GM21423 (cell line): ENCODE measurements at regions not wholly inside any gene's neighbourhood (a gene's known extent, or its start where the extent isn't known, plus 50 kb on each side); places are given as distances from the start of the nearest gene placed in this dataset.

Experiments
- ATAC-seq: cut with Tn5 transposase; IDR thresholded peaks from one replicate; pipeline ENCODE4 v1.9.1; 2021; ENCODE audit warnings: mild to moderate bottlenecking, moderate library complexity; ENCODE audit not compliant: unreplicated experiment

DNA sequence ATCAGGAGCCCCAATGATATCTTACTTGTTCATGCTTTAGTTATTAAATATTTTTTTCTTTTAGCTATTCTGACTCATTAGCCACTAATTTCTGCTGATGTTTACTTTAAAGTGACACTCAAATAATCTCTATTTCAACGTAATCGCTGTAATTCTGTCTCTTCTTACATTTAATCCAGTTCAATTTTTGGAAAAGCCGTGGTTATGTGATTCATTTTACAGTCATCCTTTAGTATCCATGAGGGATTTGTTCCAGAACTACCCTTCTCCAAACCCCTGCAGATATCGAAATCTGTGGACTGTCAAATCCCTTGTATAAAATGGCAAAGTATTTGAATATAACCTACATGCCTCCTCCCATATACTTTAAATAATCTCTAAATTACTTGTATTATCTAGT is 1103.4 kb downstream of the LRFN5 start:
- no peak for ATAC-seq

DNA sequence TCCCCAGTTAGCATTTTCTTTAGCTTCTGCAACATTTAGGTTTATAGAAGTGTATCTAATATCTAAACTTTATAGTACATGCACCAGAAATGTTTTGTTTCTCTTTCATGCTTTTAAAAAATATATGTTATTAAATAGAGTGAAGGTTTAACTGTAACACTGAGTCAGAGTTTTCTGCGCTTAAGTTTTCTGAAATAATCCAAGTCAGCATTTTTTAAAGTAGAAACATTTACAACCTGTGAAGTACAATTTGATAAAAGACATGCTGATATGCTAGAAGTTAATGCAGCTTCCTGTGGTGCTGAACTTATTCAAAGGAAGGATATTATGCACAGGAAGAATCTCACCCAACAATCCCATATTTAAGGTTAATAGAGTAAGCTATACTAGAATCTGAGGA is 1096.8 kb downstream of the LRFN5 start:
- no peak for ATAC-seq

DNA sequence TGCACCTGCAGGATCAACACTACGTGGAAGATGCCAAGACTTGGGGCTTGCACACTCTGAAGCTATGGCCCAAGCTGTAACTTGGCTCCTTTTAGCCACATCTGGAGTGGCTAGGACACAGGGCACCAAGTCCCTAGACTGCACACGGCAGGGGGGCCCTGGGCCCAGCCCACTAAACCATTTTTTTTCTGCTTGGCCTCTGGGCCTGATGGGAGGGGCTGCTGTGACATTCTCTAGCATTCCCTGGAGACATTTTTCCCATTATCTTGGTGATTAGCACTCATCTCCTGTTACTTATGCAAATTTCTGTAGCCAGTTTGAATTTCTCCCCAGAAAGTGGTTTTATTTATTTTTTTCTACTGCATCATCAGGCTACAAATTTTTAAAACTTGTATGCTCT is 1080.7 kb downstream of the LRFN5 start:
- no peak for ATAC-seq

DNA sequence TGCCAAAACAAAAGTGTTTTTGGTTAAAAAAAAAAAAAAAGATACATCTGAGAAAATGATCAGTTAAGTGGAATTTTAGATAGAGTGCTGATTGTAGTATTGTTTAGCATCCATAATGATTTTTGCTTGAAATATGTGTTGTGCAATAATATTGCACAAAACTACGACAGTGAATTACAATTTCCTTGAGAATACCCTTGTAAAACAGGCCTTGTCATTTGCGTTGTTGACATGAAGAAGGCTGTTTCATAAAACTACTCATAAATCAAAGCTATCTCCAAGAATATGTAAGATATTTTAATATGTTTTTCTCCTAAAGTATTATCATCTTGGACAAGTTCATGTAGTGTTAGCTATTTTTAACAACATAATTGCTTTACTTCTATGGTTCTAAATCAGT is 1077.0 kb downstream of the LRFN5 start:
- ATAC-seq: no peak

DNA sequence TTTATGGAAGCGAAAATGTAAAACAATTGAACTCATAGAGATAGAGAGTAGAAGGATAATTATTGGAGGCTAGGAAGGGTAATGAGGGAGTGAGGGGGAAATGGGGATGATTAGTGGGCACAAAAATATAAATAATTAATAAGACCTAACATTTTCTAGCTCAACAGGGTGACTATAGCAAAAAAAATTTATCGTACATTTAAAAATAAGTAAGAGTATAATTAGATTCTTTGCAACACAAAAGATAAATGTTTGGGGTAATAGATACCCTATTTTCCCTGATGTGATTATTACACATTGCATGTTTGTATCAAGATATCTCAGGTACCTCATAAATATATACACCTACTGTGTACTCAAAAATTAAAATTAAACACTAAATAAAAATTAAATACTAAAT is 1070.0 kb downstream of the LRFN5 start:
- ATAC-seq: no peak

DNA sequence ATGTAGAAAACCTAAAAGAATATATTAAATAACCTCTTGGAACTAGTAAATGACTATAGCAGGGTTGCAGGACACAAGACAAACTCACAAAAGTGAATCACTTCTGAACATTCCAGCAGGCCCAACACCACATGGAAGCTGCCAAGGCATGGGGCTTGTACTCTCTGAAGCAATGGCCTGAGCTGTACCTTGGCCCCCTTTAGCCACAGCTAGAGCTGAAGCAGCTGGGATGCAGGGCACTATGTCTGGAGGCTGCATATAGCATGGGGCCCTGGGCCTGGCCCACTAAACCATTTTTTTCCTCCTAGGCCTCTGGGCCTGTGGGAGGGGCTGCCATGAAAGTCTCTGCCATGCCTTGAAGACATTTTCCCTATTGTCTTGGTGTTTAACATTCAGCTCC is 1067.3 kb downstream of the LRFN5 start:
- no peak for ATAC-seq

DNA sequence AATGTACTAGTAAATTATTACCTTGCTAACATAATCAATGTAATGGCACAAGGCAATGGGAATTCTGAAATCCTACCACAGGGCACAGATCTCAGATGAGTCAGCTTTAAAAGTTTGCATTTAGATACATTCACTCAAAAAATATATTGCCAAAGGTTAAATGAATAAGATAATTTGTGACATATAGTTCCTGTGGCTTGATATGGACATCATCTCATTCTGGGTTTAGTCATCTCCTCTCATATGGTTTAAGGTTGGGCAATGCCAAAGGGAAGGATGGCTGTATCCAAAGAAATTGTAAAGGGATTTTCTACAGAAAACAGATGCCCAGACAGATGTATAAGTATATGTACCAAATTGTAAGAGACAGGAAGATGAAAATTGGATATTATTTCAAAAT is 1065.0 kb downstream of the LRFN5 start:
- ATAC-seq: no peak

DNA sequence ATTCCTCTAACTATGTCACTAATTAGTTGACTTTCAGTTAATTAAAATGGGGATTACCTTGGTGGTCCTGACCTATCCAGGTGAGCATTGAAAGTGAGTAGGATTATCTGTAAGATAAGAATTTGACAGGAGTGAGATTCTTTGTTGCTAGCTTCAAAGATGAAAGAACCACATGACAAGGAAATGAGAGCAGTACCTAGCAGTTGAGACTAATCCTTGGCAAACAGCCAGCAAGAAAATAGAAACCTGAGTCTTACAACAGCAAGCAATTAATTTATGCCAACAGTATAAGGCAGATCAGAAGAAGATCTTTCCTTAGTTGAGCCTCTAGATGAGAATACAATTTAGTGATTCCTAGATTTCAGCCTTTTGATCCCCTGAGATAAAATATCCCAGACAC is 1058.4 kb downstream of the LRFN5 start:
- ATAC-seq: no peak

DNA sequence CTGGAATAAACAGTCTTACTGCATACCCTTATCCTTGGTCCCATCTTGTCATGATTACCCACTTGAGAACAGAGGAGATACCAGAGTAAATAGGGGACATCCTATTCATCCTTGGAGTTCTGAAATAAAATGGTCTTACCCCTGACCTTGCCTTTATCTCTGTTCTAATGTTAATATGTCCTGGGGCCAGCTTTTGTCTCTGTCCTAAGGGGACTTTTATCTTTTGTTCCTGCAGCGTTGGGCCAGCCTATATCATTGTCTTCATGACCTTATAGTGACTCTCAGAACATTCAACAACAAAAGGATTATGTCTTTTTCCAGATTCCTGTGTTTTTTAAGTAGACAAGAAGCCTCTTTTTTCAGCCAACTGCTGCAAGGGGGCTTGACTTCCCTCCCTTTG is 1057.5 kb downstream of the LRFN5 start:
- ATAC-seq: no peak

DNA sequence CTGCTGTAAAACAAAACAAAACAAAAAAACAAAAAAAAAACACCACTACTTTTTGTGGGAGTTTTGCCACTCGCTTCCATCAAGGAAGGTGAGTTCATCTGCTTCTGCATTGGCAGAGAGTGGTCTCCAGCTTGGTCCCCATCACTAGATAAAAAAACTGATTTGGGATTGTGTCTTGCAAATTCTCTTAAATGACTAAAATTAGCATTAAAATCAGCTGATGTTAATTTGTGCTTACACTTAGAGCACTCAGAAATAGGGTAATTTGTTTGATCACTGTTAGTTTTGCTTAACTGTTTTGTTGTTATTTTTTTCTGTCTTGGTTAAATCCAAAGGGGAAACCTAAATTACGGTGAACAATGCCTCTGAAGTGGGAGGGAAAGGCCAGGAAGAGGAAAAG is 1048.0 kb downstream of the LRFN5 start:
- ATAC-seq: no peak

DNA sequence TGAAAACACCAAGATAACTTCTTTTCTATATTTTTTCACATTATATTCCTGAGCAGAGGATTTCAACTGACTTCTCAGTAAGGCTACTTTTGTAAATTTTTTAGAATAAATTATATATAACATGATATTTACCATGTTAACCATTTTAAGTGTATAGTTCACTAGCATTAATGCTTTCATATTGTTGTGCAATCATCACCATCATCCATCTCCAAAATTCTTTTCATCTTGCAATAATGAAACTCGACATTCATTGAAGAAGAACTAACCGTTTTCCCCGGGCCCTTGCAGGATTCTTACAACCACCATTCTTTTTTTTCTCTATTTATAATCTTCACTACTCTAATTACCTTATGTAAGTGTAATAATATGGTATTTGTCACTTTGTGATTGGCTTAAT is 1036.1 kb downstream of the LRFN5 start:
- no peak for ATAC-seq

DNA sequence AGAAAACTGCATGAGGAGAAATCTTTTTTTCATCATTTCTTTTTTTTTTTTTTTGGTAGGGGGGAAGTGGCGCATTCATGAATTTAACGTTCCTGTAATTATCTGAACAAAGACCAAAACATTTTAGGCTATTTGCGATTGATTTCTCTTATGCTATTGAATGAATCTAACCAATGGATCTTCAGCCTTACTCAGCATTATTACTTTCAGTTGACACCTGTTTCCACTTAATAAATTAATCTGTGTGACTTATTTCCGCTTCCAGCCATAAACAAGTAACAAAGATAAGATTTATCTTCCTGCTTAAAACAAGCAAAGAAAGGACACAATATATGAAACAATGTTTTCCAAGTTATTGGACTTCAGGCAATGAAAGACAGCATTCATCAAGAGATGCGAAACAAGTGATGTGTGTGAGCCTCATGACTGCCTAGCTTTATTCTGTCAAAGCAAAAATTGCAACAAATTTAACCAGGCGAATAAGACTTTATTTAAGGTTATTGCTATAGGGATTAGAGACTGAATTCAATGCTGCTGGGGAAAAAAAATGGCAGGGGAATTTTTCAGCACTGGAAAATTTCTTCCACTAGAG is 1026.9 kb downstream of the LRFN5 start:
- no peak for ATAC-seq

DNA sequence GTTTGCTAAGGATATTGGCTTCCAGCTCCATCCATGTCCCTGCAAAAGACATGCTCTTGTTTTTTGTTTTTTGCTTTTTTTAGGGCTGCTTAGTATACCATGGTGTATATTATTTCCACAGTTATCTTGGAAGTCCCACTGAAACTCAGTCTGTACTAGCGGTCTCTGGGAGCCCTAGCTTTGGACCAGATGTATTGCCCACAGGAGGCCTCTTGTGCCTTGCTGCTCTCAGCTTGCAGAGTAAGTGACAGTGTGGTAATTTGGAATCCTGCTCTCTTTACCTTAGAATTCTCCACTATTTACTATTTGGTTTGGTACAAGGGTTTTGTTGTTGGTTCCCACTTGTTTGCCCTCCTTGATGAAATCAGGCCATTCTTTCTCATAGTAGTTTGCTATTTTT is 1022.9 kb downstream of the LRFN5 start:
- no peak for ATAC-seq

DNA sequence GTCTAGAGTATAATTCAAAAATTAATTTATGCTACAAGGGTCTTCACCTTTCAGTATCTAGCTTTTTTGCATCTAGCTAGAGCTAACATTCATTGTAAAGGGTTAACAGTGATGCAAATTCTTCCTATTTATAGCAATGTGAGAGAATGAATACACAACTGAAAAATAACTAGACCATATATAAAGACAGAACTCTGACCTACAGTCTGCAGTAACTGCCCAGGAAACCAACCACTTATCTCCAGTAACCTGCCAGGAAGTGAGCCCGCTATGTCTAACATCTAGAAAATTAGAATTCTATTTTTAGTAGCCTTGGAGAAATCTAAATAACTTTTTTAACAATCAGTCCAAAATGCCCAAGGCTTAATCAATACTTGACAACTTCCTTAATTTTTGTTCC is 1021.9 kb downstream of the LRFN5 start:
- ATAC-seq: no peak

DNA sequence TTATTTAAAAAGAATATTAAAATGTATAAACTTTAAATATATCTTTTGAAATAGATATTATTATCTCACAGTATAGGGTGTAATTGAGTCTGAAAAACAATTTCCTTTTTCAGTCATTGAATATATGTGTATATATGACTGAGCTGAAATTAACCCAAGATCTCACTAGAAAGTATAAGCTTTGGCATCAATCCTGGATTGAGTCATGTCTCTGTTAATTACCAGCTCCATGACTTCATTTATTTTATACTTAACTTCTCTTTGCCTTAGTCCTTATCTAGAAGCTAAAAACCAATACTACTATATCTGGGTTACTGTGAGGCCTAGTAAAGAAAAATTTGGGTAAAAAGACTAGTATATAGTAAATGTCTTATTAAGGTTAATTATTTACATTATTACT is 1020.3 kb downstream of the LRFN5 start:
- ATAC-seq: no peak

DNA sequence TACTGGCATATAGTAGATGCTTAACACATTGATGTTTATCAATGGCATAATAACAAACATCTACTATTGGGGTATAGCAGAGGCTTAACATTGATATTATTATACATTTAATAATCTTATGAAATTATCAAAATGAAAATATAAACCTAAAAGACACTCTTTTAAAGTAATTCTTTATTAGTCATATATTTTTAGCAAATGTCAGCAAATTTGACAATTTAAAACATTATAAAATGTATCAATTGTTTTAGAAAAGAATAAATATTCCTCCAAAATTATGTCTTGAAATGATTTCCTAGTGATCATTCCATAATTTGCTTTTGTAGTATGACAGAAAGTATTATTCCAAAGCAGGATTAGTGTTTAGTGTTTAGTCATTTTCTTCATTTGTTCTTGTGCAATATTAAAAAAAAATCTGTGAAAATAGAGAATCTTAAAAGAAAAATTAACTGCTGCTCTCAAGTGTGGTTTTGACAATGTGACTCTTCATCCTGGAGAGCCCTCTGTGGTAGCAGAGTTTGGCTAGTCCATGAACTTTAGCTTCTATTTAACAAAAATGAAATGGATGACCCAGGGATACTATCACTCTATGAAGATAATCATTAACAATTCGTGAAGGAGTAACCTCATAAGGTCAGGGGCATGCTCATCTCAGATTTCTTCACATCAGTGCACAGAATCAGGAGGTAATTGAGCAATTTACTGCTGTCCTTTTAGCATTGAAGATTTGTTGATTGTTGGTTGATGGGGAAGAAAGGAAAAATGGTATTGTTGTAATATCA is 1018.5 kb downstream of the LRFN5 start:
- no peak for ATAC-seq

DNA sequence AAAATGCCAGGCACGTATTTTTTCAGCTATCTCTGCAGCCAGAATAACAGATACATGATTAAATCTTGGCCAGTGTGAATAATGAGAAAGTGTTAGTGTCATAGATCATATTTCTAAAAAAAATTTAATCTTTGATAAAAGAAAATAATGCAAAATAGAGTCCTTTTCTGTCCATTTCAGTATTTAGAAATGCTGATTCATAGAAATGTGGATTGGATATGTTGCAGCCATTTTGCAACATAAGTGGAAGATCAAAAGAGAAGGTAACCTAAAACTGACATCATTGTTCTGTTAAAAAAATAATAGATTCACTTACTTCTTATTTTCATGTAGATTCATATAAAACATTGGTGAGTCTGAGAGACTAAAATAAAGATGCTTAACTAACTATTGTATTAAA is 1010.3 kb downstream of the LRFN5 start:
- no peak for ATAC-seq

DNA sequence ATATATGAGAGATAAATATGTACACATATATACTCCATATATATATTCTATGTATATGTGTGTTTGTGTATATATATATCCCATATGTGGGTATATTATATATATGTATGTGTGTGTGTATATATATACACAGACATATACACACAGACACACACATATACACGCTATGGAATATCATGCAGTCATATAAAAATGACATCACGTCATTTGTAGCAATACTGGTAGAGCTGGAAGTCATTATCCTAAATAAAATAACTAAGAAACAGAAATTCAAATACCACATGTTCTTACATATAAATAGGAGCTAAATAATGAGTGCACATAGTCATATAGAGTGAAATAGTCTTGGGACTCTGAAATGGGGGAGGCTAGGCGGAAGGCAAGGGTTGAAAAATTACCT is 1000.2 kb downstream of the LRFN5 start:
- no peak for ATAC-seq

DNA sequence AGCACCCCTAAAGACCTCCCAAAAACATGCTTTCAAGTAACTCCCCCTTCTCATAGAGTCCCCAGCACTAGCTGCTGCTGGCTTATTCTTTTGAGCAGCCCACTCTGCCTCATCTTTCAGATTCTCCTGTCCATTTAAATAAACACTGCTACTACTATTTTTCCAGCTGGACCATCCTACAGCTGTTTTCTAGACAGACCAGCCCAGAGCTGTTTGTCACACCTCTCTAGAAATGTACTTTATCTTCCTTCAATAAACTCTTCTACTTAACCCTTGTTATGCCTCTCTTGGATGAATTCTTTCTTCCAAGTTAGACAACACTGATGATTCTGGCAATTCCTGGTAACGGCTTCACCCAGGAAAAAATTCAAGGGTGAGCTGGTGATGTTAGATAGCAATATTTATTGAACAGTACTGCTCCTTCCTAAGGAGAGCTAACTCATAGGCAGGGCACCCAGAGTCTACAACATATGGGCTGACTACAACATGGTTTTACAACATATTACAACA is 995.7 kb downstream of the LRFN5 start:
- ATAC-seq: no peak

DNA sequence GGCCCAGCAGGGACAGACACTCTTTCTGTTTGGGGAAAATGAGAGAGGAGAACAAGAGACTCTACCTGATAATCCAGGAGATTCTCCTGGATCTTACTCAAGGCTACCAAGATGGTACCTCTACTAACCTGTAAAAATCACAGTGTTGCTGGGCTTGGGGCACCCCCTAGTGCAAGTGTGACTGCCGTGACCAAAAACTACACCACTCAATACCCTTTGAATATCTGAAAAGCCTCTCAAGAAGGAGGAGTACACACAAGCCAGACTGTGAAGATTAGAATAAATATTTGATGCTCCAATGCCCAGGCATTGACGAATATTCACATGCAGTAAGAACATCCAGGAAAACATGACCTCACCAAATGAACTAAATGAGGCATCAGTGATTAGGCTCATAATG is 965.4 kb downstream of the LRFN5 start:
- ATAC-seq: no peak

DNA sequence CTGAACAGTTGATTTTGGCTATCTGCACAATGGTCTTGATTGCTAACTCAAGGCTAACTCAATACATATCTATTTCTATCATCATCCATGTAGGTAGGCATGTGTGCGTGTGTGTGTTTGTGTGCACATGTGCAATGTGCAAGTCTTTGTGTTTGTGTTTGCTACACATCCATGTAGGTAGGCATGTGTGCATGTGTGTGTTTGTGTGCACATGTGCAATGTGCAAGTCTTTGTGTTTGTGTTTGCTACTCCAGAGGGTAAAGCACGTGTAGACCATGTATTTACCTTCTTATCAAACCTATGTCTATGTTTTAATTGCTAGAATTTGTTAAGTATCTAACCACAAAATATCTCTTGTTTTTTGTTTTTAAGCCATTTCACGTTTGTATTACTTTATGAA is 962.6 kb downstream of the LRFN5 start:
- ATAC-seq: no peak

DNA sequence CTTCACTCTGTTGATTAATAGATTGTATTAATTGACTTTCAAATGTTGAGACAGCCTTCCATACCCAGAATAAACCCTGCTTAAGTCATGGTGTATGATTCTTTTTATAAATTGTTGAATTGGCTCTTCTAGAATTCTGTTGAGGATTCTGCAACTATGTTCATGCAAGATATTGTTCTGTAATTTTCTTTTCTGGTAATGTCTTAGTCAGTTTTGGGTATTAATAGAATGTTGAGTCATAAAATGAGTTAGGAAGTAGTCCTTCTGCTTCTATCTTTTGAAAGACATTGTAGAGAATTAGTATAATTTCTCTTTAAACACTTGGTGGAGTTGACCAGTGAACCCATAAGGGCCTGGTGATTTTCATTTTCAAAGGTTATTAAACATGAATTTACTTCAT is 958.9 kb downstream of the LRFN5 start:
- ATAC-seq: no peak

DNA sequence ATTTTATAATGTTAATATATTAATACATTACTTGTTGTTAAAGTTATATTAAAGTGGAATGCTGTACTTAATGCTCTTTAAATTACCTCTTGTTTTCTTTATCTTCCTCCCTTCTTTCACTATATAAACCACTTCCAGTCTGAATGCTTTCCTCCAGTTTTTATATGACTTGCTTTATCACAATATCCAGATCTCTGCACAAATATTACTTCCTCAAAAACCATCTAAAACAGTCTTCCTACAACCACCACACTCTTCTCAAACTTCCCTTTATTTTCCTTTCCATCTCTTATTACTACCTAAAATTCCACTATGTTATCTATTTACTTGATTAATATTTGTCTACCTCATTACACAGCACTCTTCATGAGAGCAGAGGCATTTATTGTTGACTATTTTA is 956.6 kb downstream of the LRFN5 start:
- no peak for ATAC-seq
